Activated T-cell treated with anti-CD3 and anti-CD28 coated beads for 4 hours (primary cell): ENCODE measurements at regions not wholly inside any gene's neighbourhood (a gene's known extent, or its start where the extent isn't known, plus 50 kb on each side); places are given as distances from the start of the nearest gene placed in this dataset.

ENCODE experiments used
- DNase-seq: peaks from one replicate; pipeline ENCODE4 v3.0.0-alpha.2; 2020

- no peak for DNase-seq
Observed at GRCh38 chr6:104613416-104614001, 246.2 kb downstream of the HACE1 start.

GRCh38 chr6:104612541-104612940, 247.2 kb downstream of the HACE1 start:
- DNase-seq: no peak

- no peak for DNase-seq
Observed at GRCh38 chr6:104608101-104608500, 251.6 kb downstream of the HACE1 start.

- no peak for DNase-seq
Observed at GRCh38 chr6:104607501-104607900, 252.2 kb downstream of the HACE1 start.

DNA sequence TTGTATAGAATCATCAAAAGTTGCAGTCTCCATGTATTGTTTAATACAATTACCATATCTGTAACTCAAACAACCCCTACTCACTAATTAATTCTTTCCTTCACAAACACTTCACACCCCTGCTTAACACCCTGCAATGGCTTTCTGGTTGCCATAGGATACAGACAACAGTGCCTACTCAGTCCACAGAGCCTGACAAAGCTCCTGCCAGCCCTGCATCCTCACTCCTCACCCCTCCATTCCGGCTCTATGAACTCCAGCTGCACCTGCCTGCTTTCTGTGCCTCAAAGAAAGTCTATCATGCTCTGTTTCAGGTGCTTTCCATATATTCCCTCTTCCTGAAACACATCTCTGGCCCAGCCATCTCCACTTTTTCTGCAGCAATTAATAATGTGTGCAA, 253.4 kb downstream of the HACE1 start:
- no peak for DNase-seq

DNA sequence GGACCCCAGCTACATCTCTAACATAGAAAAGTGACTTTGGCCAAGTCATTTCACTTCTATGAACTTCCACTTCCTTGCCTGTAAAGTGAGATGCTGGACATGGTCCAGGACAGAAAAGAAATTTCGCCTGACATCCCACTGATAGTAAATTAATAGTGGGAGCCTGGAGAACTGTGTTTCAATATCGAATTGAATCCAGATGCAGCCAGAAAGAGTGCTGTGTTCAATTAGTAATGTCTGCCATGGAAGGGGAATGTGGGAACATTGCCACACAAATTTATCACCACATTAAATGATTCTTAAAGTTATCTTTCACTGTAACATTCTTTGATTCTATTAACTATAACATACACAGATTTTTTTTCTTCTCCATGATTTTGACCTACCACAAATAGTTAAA, 255.0 kb downstream of the HACE1 start:
- no peak for DNase-seq

- DNase-seq: no peak
Observed at GRCh38 chr6:104603108-104603745, 256.5 kb downstream of the HACE1 start.

DNA sequence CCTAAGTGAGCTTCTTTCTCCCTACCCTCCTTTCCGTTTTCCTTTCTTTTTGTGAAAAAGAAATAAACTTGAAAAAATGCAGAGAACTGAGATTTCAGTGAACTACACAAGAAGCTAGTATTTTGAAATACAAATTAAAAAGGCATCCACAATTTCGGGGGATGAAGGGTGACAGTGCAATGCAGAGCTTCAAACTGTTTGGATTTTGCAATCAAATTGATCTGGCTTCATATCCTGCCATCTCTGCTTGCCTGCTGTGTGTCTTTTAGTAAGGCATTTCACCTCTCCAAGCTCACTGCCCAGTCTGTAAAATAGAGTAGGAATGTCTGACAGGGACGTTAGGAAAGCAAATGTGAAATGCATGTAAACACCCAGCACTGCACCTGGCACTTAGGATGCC, 258.0 kb downstream of the HACE1 start:
- DNase-seq: no peak

DNA sequence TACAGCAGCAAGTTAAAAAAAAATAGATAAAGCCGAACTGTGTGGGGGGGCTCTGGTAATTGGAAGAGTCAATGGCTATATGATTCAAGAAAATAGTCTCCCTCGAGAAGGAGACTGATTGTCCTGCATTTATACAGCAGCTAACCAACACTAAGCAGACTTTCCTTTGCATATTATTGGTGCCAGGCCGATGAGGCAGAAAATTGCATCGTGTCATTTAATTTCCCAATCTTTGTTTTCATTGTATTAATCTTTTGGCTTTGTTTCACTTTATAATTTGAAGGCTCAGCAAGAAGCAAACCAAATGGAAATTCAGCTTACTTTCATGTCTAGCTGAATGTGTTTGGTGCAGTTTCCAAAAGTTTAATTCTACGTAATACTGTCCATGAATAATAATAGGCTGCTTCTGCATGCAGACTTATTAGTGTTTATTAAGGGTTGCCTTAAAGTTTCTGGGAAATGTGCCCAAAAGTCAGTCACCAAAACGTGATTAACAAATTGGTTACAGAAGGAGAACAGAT, 258.5 kb downstream of the HACE1 start:
- DNase-seq: no peak

GRCh38 chr6:104600639-104600931, 259.1 kb downstream of the HACE1 start:
- no peak for DNase-seq

DNA sequence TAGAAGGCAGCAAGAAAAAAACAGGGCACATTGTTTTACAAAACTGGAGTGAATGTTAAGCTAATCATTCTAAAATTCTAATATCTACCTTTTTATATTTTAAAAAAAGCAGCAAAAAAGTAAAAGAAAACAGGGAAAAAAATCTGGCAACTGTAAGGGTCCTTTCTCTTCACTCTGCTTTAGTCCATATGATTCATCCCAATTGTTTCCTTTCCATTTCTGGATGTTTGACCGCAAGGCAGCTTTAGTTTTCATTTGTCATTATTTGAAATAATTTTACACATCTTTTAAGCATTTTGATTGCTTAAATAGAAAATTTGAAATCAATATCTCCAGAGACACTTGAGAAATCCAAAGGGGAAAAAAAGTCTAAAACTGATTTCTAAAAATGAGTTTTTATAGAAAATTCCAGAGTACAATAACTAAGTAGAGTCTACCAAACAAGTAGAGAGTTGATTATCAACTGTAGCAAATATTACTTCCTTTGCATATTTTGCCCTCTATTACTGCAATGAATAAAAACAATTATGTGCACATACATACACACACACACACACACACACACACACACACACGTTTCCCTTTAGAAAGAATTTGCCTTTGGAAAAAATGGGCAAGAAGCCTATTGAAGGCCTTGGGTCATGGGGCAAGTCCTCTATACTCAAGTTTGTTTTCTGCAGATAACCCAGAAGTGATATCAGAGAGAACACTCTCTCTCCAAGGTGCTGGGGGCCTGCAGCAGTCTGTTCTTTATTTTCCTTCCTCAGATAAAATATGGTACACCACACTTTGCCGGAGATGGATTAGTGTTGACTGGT, 259.7 kb downstream of the HACE1 start:
- DNase-seq: no peak

DNA sequence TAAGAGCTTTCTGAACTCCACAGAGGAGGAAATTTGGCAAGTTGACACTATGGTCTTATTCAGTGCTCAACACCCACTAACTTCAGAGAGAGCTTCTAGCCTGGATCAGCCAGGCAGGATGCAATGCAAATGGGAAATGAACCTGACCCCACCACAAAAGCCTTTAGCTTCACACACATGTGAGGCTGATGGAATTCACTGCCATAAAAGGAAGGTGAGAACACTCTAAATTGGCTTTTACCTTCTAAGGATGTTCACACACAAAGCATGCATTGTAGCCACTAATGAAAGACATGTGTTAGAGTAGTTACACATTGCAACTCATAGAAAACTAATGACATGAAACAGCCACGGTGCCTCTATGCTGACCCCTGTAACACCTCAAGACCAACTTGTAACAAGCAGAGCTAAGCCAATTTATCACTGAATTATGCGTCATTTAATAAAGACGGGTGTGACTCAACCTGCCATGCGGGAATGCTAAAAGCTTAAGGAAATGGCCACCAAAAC, 262.1 kb downstream of the HACE1 start:
- DNase-seq: no peak

GRCh38 chr6:104596091-104596490, 263.6 kb downstream of the HACE1 start:
- no peak for DNase-seq

DNA sequence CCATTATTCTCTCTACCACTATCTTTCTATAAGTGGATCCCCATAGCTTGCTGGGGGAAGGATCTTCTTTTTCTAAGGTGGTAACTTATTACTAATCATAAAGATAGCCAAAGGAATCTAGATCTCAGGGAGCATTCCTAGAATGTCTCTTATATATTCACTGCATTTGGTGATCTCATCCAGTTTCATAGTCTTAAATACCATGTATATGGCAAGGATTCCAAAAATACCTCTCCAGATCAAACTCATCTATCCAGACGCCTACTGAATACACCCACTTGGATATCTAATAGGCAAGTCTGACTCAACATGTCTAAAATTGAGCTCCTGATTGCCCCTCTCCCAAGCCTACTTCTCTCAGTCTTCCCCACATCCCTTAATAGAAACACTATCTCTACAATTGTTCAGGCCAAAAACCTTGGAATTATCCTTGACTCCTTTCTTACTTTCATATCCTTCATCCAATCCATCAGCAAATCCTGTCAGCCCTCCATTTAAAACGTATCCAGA, 264.4 kb downstream of the HACE1 start:
- no peak for DNase-seq

DNA sequence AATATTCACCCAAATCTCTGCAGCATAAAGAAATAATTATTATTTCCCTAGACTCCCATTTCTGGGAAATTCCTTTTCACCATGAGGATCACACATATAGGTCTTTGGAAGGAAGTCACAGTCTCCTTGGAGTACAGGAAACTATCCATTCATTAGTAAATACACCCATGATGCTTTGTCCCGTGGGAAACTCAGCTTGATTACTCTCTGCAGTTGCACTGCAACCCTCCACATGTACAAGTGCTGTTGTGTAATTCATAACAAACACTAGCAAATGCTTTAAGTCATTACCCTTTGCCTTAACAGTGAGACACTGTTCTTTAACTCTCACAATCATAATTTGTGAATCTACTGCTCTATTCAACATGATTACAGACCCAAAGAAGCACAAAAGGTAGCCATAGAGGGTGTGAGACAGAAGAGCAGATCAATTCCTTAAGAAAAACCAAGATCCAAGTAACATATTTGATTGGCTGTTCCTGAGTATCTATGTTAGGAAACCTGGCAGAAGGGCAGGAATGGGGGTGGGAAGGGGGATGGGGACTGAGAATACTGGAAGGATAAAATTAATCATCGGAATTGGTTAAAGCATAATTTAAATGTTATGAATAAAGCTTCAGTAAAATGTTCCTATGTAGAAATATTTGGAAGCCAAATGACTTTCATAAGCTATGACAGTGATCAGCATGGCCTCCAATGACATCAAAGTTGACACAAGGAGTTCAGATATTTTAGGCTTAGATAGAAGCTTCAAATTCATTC, 268.0 kb downstream of the HACE1 start:
- DNase-seq: no peak

- no peak for DNase-seq
Observed at GRCh38 chr6:104589940-104590339, 269.8 kb downstream of the HACE1 start.

- DNase-seq: no peak
Observed at GRCh38 chr6:104585646-104586045, 274.1 kb downstream of the HACE1 start.

GRCh38 chr6:104580452-104580851, 279.3 kb downstream of the HACE1 start:
- DNase-seq: no peak

DNA sequence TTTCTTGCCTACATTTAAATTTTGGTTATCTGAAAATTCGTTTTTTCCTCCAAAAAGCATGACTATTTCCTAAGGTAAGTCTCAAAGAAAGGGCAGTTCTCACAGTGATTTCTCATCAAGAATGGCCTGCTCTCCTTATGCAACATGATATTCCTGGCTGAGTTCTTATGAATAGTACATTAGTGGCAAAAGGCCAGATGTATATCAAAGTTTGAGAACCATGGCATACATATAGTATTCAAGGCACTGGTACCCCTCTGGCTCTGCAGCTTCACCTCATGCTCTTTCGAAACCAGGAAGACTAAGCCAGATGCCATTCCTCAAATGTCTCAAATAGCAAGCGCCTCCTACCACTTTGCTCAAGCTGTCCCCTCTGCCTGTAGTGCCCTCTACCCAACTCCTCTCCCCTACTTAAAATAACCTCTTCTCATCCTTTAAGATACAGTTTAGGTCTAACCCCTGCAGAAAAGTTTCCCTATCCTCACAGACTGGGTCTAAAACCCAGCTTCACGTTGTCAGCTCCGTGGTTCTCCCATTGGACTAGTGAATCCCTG, 280.3 kb downstream of the HACE1 start:
- DNase-seq: no peak

DNA sequence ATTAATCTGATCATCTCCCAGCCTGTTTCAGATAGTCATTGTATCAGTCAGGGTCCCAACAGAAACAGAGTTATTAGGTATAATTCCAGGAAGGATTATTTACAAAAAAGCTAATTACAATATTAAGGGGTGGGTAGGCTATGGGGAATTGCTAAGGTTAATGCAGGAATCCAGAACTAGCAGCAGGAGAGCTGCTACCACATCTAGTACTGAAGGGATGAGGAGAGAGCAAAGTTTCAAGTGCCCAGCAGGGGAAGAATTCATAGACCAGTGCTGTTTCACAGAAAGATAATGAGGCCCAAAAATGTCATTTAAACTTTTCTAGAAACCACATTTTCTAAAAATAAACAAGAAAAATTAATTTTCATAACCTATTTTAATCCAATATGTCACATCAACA, 284.2 kb downstream of the HACE1 start:
- DNase-seq: no peak

- DNase-seq: no peak
Observed at GRCh38 chr6:104574135-104574750, 285.5 kb downstream of the HACE1 start.

- no peak for DNase-seq
Observed at GRCh38 chr6:104573350-104573749, 286.4 kb downstream of the HACE1 start.
